NB4 (cell line): ENCODE measurements at regions not wholly inside any gene's neighbourhood (a gene's known extent, or its start where the extent isn't known, plus 50 kb on each side); places are given as distances from the start of the nearest gene placed in this dataset.

ENCODE experiments used
- DNase-seq: peaks from one replicate; pipeline ENCODE4 v3.0.0; 2010; ENCODE audit warnings: low read depth
- H3K4me3 ChIP-seq: one replicate; pipeline ENCODE4 v1.5.1; 2011; ENCODE audit warnings: mild to moderate bottlenecking, low read depth, low read length, moderate library complexity
- MYC ChIP-seq: IDR thresholded peaks from 2 replicates; pipeline ENCODE4 v1.6.1; 2011; ENCODE audit warnings: low read depth, low read length
- POLR2A ChIP-seq: IDR thresholded peaks from 2 replicates; pipeline ENCODE4 v1.6.1; 2011; ENCODE audit warnings: mild to moderate bottlenecking; ENCODE audit not compliant: insufficient read length; ENCODE audit errors: extremely low read depth
- TF ChIP-seq, protein P1 (sequence below): IDR thresholded peaks from one replicate; pipeline ENCODE4 v1.5.1; 2012; ENCODE audit warnings: low read depth, low read length
- TF ChIP-seq, protein P2 (sequence below): IDR thresholded peaks from 2 replicates; pipeline ENCODE4 v1.6.1; 2011; ENCODE audit warnings: low read depth, low read length

DNA sequence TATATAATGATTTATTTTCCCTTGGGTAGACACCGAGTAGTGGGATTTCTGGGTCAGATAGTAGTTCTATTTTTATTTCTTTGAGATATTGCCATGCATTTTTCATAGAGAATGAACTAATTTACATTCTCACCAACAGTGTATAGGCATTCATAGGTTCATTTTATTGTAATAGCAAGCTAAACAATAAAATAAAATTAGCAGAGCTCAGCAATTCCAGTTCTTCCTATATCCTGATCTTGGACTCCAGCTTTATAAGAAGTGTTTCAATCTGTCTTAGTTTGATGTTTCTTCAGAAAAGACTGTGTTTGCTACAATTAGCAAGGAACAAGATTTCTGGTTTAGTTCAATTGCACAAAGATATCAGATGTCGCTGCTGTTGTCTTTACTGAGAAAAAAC, 1024.4 kb upstream of the LRRTM1 start:
- no peak for DNase-seq
- H3K4me3 ChIP-seq: no peak overlapping the region
- TF ChIP-seq, protein P1, sequence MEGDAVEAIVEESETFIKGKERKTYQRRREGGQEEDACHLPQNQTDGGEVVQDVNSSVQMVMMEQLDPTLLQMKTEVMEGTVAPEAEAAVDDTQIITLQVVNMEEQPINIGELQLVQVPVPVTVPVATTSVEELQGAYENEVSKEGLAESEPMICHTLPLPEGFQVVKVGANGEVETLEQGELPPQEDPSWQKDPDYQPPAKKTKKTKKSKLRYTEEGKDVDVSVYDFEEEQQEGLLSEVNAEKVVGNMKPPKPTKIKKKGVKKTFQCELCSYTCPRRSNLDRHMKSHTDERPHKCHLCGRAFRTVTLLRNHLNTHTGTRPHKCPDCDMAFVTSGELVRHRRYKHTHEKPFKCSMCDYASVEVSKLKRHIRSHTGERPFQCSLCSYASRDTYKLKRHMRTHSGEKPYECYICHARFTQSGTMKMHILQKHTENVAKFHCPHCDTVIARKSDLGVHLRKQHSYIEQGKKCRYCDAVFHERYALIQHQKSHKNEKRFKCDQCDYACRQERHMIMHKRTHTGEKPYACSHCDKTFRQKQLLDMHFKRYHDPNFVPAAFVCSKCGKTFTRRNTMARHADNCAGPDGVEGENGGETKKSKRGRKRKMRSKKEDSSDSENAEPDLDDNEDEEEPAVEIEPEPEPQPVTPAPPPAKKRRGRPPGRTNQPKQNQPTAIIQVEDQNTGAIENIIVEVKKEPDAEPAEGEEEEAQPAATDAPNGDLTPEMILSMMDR: no peak
- TF ChIP-seq MYC: no peak
- TF ChIP-seq, protein P2, sequence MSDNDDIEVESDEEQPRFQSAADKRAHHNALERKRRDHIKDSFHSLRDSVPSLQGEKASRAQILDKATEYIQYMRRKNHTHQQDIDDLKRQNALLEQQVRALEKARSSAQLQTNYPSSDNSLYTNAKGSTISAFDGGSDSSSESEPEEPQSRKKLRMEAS: no peak
- TF ChIP-seq POLR2A: no peak

DNA sequence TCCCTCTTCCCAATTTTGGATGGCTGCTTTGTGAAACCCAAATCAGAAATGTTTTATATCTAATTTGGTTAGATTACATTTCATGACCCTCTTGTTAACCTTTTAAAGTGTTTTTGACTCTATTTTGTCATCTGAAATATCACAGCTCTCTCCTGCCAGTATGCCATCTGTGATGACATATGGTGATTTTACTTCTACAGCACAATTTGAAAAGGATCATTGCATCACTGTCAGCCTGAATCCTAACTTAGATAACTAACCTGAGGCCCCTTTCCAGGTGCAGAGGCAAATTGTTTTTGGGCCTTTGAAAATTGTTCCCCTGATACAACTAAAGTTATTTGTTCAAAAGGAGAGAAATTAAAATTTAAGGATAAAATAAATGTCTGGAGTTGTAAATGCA, 1023.4 kb upstream of the LRRTM1 start:
- TF ChIP-seq MYC: no peak
- TF ChIP-seq POLR2A: no peak
- TF ChIP-seq, protein P1: no peak
- TF ChIP-seq, protein P2: no peak
- H3K4me3 ChIP-seq: no peak overlapping the region
- DNase-seq: no peak

DNA sequence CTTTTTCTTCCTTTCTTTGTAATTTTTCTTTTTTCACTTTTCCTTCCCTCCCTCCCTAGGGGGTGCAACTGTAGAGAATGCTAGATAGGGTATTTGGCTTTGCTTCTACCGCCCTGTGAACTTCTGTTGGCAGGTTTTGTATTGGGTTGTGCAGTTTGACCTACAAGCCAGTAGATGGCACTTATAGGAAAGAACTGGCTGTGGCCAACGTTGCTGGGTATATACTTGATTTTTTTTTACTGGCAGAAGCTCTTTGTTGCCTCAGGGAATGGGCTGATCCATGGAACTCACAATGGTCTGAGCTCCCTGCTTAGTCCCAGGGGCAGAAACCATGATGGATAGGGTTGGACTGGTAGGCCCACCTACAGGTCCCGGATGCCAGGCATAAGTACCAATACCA, 1019.5 kb upstream of the LRRTM1 start:
- TF ChIP-seq, protein P1: peak; percentile 61
- TF ChIP-seq, protein P2: no peak
- TF ChIP-seq POLR2A (no peak), MYC (no peak)
- DNase-seq: peak; percentile 43
- H3K4me3 ChIP-seq: no peak overlapping the region

- TF ChIP-seq, protein P1: no peak
- TF ChIP-seq POLR2A: no peak
- TF ChIP-seq, protein P2: no peak
- TF ChIP-seq MYC: no peak
- H3K4me3 ChIP-seq: no peak overlapping the region
- peak; percentile 4 for DNase-seq
Measured at GRCh38 chr2:81304154-81304830, 999.7 kb upstream of the LRRTM1 start.

- TF ChIP-seq, protein P2: no peak
- TF ChIP-seq, protein P1: no peak
- no peak for TF ChIP-seq POLR2A
- TF ChIP-seq MYC: no peak
- no peak for DNase-seq
- no peak overlapping the region for H3K4me3 ChIP-seq
Measured at GRCh38 chr2:81303321-81303720, 998.8 kb upstream of the LRRTM1 start.
